GM12878 (cell line): ENCODE measurements at regions not wholly inside any gene's neighbourhood (a gene's known extent, or its start where the extent isn't known, plus 50 kb on each side); places are given as distances from the start of the nearest gene placed in this dataset.

ENCODE experiments used
- ATAC-seq: fragments of 200-7000 bp; cut with Tn5 transposase; 3 replicates; pipeline ENCODE4 v1.9.1; 2020; ENCODE audit warnings: mild to moderate bottlenecking, moderate library complexity
- BruUV-seq: library from RNA; stranded (reverse); fragments of 400-500 nt; replicated peaks from 2 replicates; lab custom pipeline; 2021; lab: Mats Ljungman, UMichigan
- CTCF ChIA-PET: fragments of 300-600 bp; sonication (Branson Sonifier 250); formaldehyde crosslinking; extraction: SDS; loops from one replicate; lab custom pipeline; 2021; ENCODE audit warnings: inconsistent platforms; lab: Yijun Ruan, JAX
- POLR2A ChIA-PET: fragments of 350-600 bp; formaldehyde crosslinking; extraction: SDS; loops from one replicate; lab custom pipeline; 2021; ENCODE audit warnings: inconsistent platforms; lab: Charles Lee
- RAD21 ChIA-PET: fragments of 300-600 bp; sonication (Branson Sonifier 250); formaldehyde crosslinking; loops from one replicate; lab custom pipeline; 2023; ENCODE audit warnings: antibody characterized with exemption; ENCODE audit not compliant: unreplicated experiment; lab: Charles Lee
- SMC1A ChIA-PET: fragments of 300-600 bp; sonication (Branson Sonifier 250); formaldehyde crosslinking; loops from one replicate; lab custom pipeline; 2023; ENCODE audit not compliant: unreplicated experiment, uncharacterized antibody; lab: Charles Lee
- DNase-seq: peaks from one replicate; pipeline ENCODE4 v3.0.0-alpha.2; 2011; ENCODE audit warnings: low read depth, low spot score
- FAIRE-seq: peaks from 3 replicates; lab custom pipeline; 2011; peaks lifted over from hg19 to GRCh38; lab: Jason Lieb, UNC
- H2AFZ ChIP-seq: 2 replicates; pipeline ENCODE4 v1.6.0; 2011; ENCODE audit warnings: low read depth, low read length, control low read depth; ENCODE audit not compliant: control insufficient read depth
- H3K27ac ChIP-seq: 2 replicates; pipeline ENCODE4 v1.5.1; 2011; ENCODE audit warnings: control low read depth; ENCODE audit not compliant: control insufficient read depth, insufficient read depth
- H3K27me3 ChIP-seq, 2 experiments: replicated peaks in 1 of 2; 2 replicates each; pipeline versions ENCODE4 v1.6.0 to v1.6.1; 2011; ENCODE audit warnings: low read length in 1 of 2; ENCODE audit not compliant: control insufficient read depth in 2 of 2, insufficient read depth in 2 of 2
- H3K36me3 ChIP-seq, 2 experiments: 2 replicates each; pipeline ENCODE4 v1.5.1; 2011; ENCODE audit warnings: low read length in 1 of 2; ENCODE audit not compliant: control insufficient read depth in 2 of 2, insufficient read depth in 2 of 2
- H3K4me1 ChIP-seq: 2 replicates; pipeline ENCODE4 v1.6.1; 2011; ENCODE audit warnings: mild to moderate bottlenecking, low read length, moderate library complexity, mixed read lengths; ENCODE audit not compliant: control insufficient read depth, insufficient read depth
- H3K4me2 ChIP-seq: 2 replicates; pipeline ENCODE4 v1.6.0; 2011; ENCODE audit warnings: control low read depth; ENCODE audit not compliant: control insufficient read depth, insufficient read depth
- H3K4me3 ChIP-seq: fragments of 200-600 bp; sonication (generic); 2 replicates; pipeline ENCODE4 v1.5.1; 2016
- H3K79me2 ChIP-seq: 2 replicates; pipeline ENCODE4 v1.6.0; 2011; ENCODE audit warnings: low read length; ENCODE audit not compliant: control insufficient read depth, insufficient read depth
- H3K9ac ChIP-seq: 2 replicates; pipeline ENCODE4 v1.8.0; 2011; ENCODE audit warnings: low read length, control low read depth, mixed read lengths; ENCODE audit not compliant: control insufficient read depth, insufficient read depth
- H3K9me3 ChIP-seq: replicated peaks from 3 replicates; pipeline ENCODE4 v1.5.1; 2011; ENCODE audit warnings: mild to moderate bottlenecking, low read length; ENCODE audit not compliant: control insufficient read depth, insufficient read depth
- H4K20me1 ChIP-seq: 2 replicates; pipeline ENCODE4 v1.6.0; 2011; ENCODE audit not compliant: control insufficient read depth, insufficient read depth
- CBX3 ChIP-seq: fragments of 200-600 bp; sonication (generic); IDR thresholded peaks from 2 replicates; pipeline ENCODE4 v1.6.1; 2016; ENCODE audit warnings: low read depth, borderline replicate concordance
- FOXK2 ChIP-seq: fragments of 450-650 bp; IDR thresholded peaks from 2 replicates; pipeline ENCODE4 v1.6.1; 2017; ENCODE audit warnings: mild to moderate bottlenecking, moderate library complexity
- HCFC1 ChIP-seq: fragments of 150-350 bp; IDR thresholded peaks from 2 replicates; pipeline ENCODE4 v1.6.1; 2014; ENCODE audit warnings: low read length
- IKZF1 ChIP-seq: fragments of 450-650 bp; conservative IDR thresholded peaks from 2 replicates; pipeline ENCODE4 v1.6.1; 2017; ENCODE audit warnings: antibody characterized with exemption, mild to moderate bottlenecking
- NFYB ChIP-seq: IDR thresholded peaks from 2 replicates; pipeline ENCODE4 v1.6.1; 2011; ENCODE audit warnings: low read depth, mild to moderate bottlenecking, low read length, improper control_type of control experiment, moderate library complexity; ENCODE audit not compliant: insufficient read depth
- PAX8 ChIP-seq: fragments of 450-650 bp; IDR thresholded peaks from 2 replicates; pipeline ENCODE4 v1.6.1; 2017; ENCODE audit warnings: mild to moderate bottlenecking, moderate library complexity
- RAD21 ChIP-seq: IDR thresholded peaks from 2 replicates; pipeline ENCODE4 v1.6.1; 2011; ENCODE audit warnings: mild to moderate bottlenecking, low read depth, low read length, moderate library complexity; ENCODE audit not compliant: insufficient read depth
- RBBP5 ChIP-seq: fragments of 200-600 bp; sonication (generic); conservative IDR thresholded peaks from 2 replicates; pipeline ENCODE4 v1.6.1; 2016
- SRF ChIP-seq, 2 experiments: IDR thresholded peaks; 2 replicates each; pipeline ENCODE4 v1.6.1; 2011; ENCODE audit warnings: low read depth in 2 of 2, low read length in 2 of 2, mild to moderate bottlenecking in 1 of 2, moderate library complexity in 1 of 2
- ZNF384 ChIP-seq: IDR thresholded peaks from 2 replicates; pipeline ENCODE4 v1.6.1; 2012; ENCODE audit warnings: low read depth, mild to moderate bottlenecking, low read length, improper control_type of control experiment, borderline replicate concordance
- WGBS: methylation state at CpG from one replicate; pipeline ENCODE4 v1.1.6; 2016; ENCODE audit warnings: low lambda C conversion rate; ENCODE audit not compliant: insufficient replicate concordance, insufficient coverage; ENCODE audit errors: missing lambda C conversion rate; 5-methylcytosine and 5-hydroxymethylcytosine counted together
- in situ Hi-C: fragments of 300-500 bp; cut with MboI; formaldehyde crosslinking; loops from 9 replicates; pipeline ENCODE4 v1.14.3; 2018; ENCODE audit warnings: mixed read lengths
- intact Hi-C: fragments of 100-400 bp; cut with micrococcal nuclease; formaldehyde crosslinking; loops from one replicate; pipeline ENCODE4 v1.14.2; 2022; ENCODE audit not compliant: unreplicated experiment
- TF ChIP-seq, protein P1 (sequence below): IDR thresholded peaks from 2 replicates; pipeline ENCODE4 v1.6.1; 2012; ENCODE audit warnings: low read depth, low read length, improper control_type of control experiment
- TF ChIP-seq, protein P2 (sequence below): IDR thresholded peaks from 2 replicates; pipeline ENCODE4 v1.6.1; 2011; ENCODE audit warnings: mild to moderate bottlenecking, low read depth, low read length, moderate library complexity; ENCODE audit not compliant: insufficient replicate concordance

DNA sequence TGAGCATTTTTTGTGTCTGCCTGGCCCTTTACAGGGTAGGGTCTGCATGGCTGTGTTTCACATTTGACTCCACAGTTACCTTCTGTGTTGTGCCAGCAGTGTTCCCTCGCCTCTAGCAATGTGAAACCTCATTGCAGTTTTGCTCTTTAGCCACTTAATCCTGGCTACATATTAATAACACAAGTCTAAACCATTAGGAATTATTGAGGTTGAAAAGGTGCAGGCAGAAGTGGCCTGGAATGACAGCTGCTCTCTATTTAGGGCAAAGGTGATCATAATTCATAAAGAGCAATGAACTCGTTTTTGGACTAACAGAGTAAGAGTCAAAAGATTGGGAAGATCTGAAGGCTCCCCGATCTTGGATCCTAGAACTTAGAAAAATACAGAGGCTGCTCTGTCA lies 176.7 kb upstream of the RAD23B start:
- H3K79me2 ChIP-seq = no peaks in the 10 kb centered on the region
- in situ Hi-C loops = no loop called here
- no peaks in the 10 kb centered on the region for H3K9me3 ChIP-seq
- H3K27me3 ChIP-seq = no peaks in the 10 kb centered on the region; a peak in 1 of 4 replicates
- FAIRE-seq = no peak
- no peak for ATAC-seq
- H3K27ac ChIP-seq = no peak overlapping the region
- WGBS = 13% methylated on average over 3 of the region's 3 CpGs
- ChIA-PET CTCF (no interaction called here), POLR2A (no interaction called here), RAD21 (no interaction called here), SMC1A (no interaction called here)
- no peak for DNase-seq
- no peak overlapping the region for H3K4me2 ChIP-seq
- no TSS peak for BruUV-seq
- H3K4me1 ChIP-seq = no peaks in the 10 kb centered on the region
- no peaks in the 10 kb centered on the region for H3K36me3 ChIP-seq
- H3K4me3 ChIP-seq = no peak overlapping the region
- TF ChIP-seq, protein P1, sequence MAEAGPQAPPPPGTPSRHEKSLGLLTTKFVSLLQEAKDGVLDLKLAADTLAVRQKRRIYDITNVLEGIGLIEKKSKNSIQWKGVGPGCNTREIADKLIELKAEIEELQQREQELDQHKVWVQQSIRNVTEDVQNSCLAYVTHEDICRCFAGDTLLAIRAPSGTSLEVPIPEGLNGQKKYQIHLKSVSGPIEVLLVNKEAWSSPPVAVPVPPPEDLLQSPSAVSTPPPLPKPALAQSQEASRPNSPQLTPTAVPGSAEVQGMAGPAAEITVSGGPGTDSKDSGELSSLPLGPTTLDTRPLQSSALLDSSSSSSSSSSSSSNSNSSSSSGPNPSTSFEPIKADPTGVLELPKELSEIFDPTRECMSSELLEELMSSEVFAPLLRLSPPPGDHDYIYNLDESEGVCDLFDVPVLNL = no peak
- no peak for TF ChIP-seq RAD21
- TF ChIP-seq HCFC1 = no peak
- TF ChIP-seq FOXK2 = no peak
- no peak for TF ChIP-seq CBX3
- TF ChIP-seq RBBP5 = no peak
- no peak for TF ChIP-seq IKZF1
- TF ChIP-seq PAX8 = no peak
- TF ChIP-seq, protein P2, sequence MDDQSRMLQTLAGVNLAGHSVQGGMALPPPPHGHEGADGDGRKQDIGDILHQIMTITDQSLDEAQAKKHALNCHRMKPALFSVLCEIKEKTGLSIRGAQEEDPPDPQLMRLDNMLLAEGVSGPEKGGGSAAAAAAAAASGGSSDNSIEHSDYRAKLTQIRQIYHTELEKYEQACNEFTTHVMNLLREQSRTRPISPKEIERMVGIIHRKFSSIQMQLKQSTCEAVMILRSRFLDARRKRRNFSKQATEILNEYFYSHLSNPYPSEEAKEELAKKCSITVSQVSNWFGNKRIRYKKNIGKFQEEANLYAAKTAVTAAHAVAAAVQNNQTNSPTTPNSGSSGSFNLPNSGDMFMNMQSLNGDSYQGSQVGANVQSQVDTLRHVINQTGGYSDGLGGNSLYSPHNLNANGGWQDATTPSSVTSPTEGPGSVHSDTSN = no peak
- TF ChIP-seq SRF (IDR thresholded peaks at IDR 0.05; ENCODE audit: low read depth in 2 of 2, low read length in 2 of 2) = no peak
- TF ChIP-seq NFYB = no peak
- no peak for TF ChIP-seq ZNF384
- no peaks in the 10 kb centered on the region for H4K20me1 ChIP-seq
- no peak overlapping the region for H3K9ac ChIP-seq
- intact Hi-C loops = no loop called here
- no peak overlapping the region for H2AFZ ChIP-seq
